HCT116 (cell line): ENCODE measurements at regions not wholly inside any gene's neighbourhood (a gene's known extent, or its start where the extent isn't known, plus 50 kb on each side); places are given as distances from the start of the nearest gene placed in this dataset.

Source experiments
- ATAC-seq: fragments of 200-7000 bp; cut with Tn5 transposase; 2 replicates; pipeline ENCODE4 v1.9.1; 2020; ENCODE audit warnings: mild to moderate bottlenecking, moderate library complexity
- BruUV-seq: library from RNA; stranded (reverse); fragments of 400-500 nt; replicated peaks from 2 replicates; lab custom pipeline; 2021; lab: Mats Ljungman, UMichigan
- CTCF ChIA-PET: fragments of 300-600 bp; sonication (Branson Sonifier 250); formaldehyde crosslinking; loops from one replicate; lab custom pipeline; 2021; ENCODE audit warnings: antibody characterized with exemption; lab: Charles Lee
- POLR2A ChIA-PET: fragments of 300-600, 350-600 bp; sonication (Branson Sonifier 250); formaldehyde crosslinking; loops from one replicate; lab custom pipeline; 2021; ENCODE audit warnings: antibody characterized with exemption; lab: Charles Lee
- RAD21 ChIA-PET, 2 experiments: fragments of 300-600 bp; sonication (Branson Sonifier 250); formaldehyde crosslinking; loops; one replicate each; lab custom pipeline; 2023; ENCODE audit warnings: low total read pairs in 2 of 2; ENCODE audit not compliant: uncharacterized antibody in 2 of 2, unreplicated experiment in 2 of 2, low non-redundant PET in 1 of 2; lab: Charles Lee
- DNase-seq: peaks from one replicate; pipeline ENCODE4 v3.0.0-alpha.2; 2010; ENCODE audit warnings: low read depth, low spot score
- H2AFZ ChIP-seq: fragments of 200-600 bp; shearing (Covaris generic), sonication (generic); 2 replicates; pipeline ENCODE4 v1.6.1; 2017; ENCODE audit warnings: low read depth, mixed run types, mixed read lengths, antibody characterized with exemption, low read length; ENCODE audit not compliant: poor library complexity, severe bottlenecking
- H3K27ac ChIP-seq: 2 replicates; pipeline ENCODE4 v1.5.1; 2012; ENCODE audit warnings: low read depth, low read length
- H3K27me3 ChIP-seq: fragments of 200-600 bp; sonication (generic); 2 replicates; pipeline ENCODE4 v1.6.1; 2016; ENCODE audit warnings: mixed run types, low read length, mixed read lengths; ENCODE audit not compliant: insufficient read depth
- H3K36me3 ChIP-seq, 2 experiments: fragments of 200-500 bp in 1 of 2; fragments of 200-600 bp in 1 of 2; sonication (Bioruptor generic) in 1 of 2; sonication (generic) in 1 of 2; 2 replicates each; pipeline versions ENCODE4 v1.5.1 to v1.6.1; 2014 to 2016; ENCODE audit warnings: low read length in 2 of 2, inconsistent platforms in 1 of 2, mixed read lengths in 1 of 2, mixed run types in 1 of 2; ENCODE audit not compliant: insufficient read depth in 2 of 2, control insufficient read depth in 1 of 2
- H3K4me1 ChIP-seq, 2 experiments: fragments of 200-600 bp in 1 of 2; sonication (generic) in 1 of 2; 2 replicates each; pipeline versions ENCODE4 v1.5.1 to v1.6.1; 2012 to 2017; ENCODE audit warnings: low read length in 2 of 2, inconsistent platforms in 1 of 2, mild to moderate bottlenecking in 1 of 2, mixed read lengths in 1 of 2, mixed run types in 1 of 2, moderate library complexity in 1 of 2; ENCODE audit not compliant: insufficient read depth in 2 of 2, control insufficient read depth in 1 of 2
- H3K4me2 ChIP-seq: fragments of 200-600 bp; sonication (generic); 2 replicates; pipeline ENCODE4 v1.6.1; 2017; ENCODE audit warnings: mixed run types, low read length, mixed read lengths
- H3K4me3 ChIP-seq, 2 experiments: fragments of 200-600 bp in 1 of 2; sonication (generic) in 1 of 2; replicated peaks in 1 of 2; 2 replicates each; pipeline ENCODE4 v1.5.1; 2011 to 2016; ENCODE audit warnings: low read length in 2 of 2, control low read depth in 1 of 2, low read depth in 1 of 2, mild to moderate bottlenecking in 1 of 2, mixed read lengths in 1 of 2, mixed run types in 1 of 2
- H3K79me2 ChIP-seq: fragments of 200-600 bp; sonication (generic); 2 replicates; pipeline ENCODE4 v1.6.1; 2017; ENCODE audit warnings: mild to moderate bottlenecking, mixed run types, low read length, moderate library complexity, mixed read lengths; ENCODE audit not compliant: insufficient read depth
- H3K9ac ChIP-seq: fragments of 200-600 bp; sonication (generic); 2 replicates; pipeline ENCODE4 v1.6.1; 2016; ENCODE audit warnings: low read length, mixed read lengths
- H3K9me2 ChIP-seq: fragments of 200-600 bp; sonication (generic), shearing (Covaris generic); 2 replicates; pipeline ENCODE4 v1.6.1; 2017; ENCODE audit warnings: mixed run types, mild to moderate bottlenecking, moderate library complexity; ENCODE audit not compliant: insufficient read depth
- H3K9me3 ChIP-seq, 2 experiments: fragments of 200-500 bp in 1 of 2; fragments of 200-600 bp in 1 of 2; sonication (Bioruptor generic) in 1 of 2; sonication (generic) in 1 of 2; 2 replicates each; pipeline ENCODE4 v1.6.1; 2014 to 2017; ENCODE audit warnings: low read length in 2 of 2, mixed read lengths in 2 of 2, inconsistent platforms in 1 of 2, low read depth in 1 of 2, mild to moderate bottlenecking in 1 of 2, mixed run types in 1 of 2, moderate library complexity in 1 of 2; ENCODE audit not compliant: control insufficient read depth in 1 of 2, insufficient read depth in 1 of 2
- H4K20me1 ChIP-seq: fragments of 200-600 bp; sonication (generic), shearing (Covaris generic); 2 replicates; pipeline ENCODE4 v1.6.1; 2017; ENCODE audit warnings: mixed run types, mild to moderate bottlenecking, moderate library complexity; ENCODE audit not compliant: insufficient read depth
- ATF3 ChIP-seq: IDR thresholded peaks from 2 replicates; pipeline ENCODE4 v1.6.1; 2012
- CEBPB ChIP-seq: IDR thresholded peaks from 2 replicates; pipeline ENCODE4 v1.6.1; 2012; ENCODE audit warnings: low read depth
- EGR1 ChIP-seq: IDR thresholded peaks from 2 replicates; pipeline ENCODE4 v1.6.1; 2012; ENCODE audit warnings: low read depth
- EZH2 ChIP-seq: fragments of 200-600 bp; sonication (generic); IDR thresholded peaks from 2 replicates; pipeline ENCODE4 v1.6.1; 2017; ENCODE audit warnings: antibody characterized with exemption, mixed run types
- MAX ChIP-seq: IDR thresholded peaks from 2 replicates; pipeline ENCODE4 v1.6.1; 2012
- SIN3A ChIP-seq: IDR thresholded peaks from 2 replicates; pipeline ENCODE4 v1.6.1; 2012; ENCODE audit warnings: low read depth
- YY1 ChIP-seq: IDR thresholded peaks from 2 replicates; pipeline ENCODE4 v1.6.1; 2011; ENCODE audit warnings: low read length, low read depth, moderate library complexity, mild to moderate bottlenecking; ENCODE audit not compliant: insufficient replicate concordance; ENCODE audit errors: extremely low read depth
- intact Hi-C: fragments of 100-400 bp; cut with micrococcal nuclease; formaldehyde crosslinking; loops from 2 replicates; pipeline ENCODE4 v1.10.0; 2022

- no peaks in the 10 kb centered on the region for H3K9me3 ChIP-seq
- H3K27me3 ChIP-seq = no peaks in the 10 kb centered on the region
- H3K27ac ChIP-seq = no peak overlapping the region
- H3K4me2 ChIP-seq = no peak overlapping the region
- no peaks in the 10 kb centered on the region for H3K36me3 ChIP-seq
- H3K79me2 ChIP-seq = no peaks in the 10 kb centered on the region
- H2AFZ ChIP-seq = no peak overlapping the region
- CTCF ChIA-PET = no interaction called here
- BruUV-seq = no TSS peak
- TF ChIP-seq MAX (no peak), CEBPB (no peak), EGR1 (no peak)
- no peak overlapping the region for H3K4me3 ChIP-seq
- H4K20me1 ChIP-seq = no peaks in the 10 kb centered on the region
- no peak overlapping the region for H3K9ac ChIP-seq
- RAD21 ChIA-PET = no interaction called here
- DNase-seq (no peak), ATAC-seq (no peak)
- intact Hi-C loops = no loop called here
- no peaks in the 10 kb centered on the region for H3K9me2 ChIP-seq
- POLR2A ChIA-PET = no interaction called here
- peaks cover 4 to 6% of the 10 kb centered on the region in 2 experiments; a peak in 2 of 4 replicates for H3K4me1 ChIP-seq
Observed at GRCh38 chr17:62887437-62887836, 78.6 kb upstream of the TANC2 start.

- ChIA-PET RAD21 (no interaction called here), POLR2A (no interaction called here), CTCF (no interaction called here)
- Histone ChIP-seq H3K4me2 (no peak overlapping the region), H3K9me2 (no peaks in the 10 kb centered on the region), H3K27me3 (no peaks in the 10 kb centered on the region), H3K79me2 (no peaks in the 10 kb centered on the region), H2AFZ (no peak overlapping the region), H3K9ac (no peak overlapping the region), H3K4me1 (no peaks in the 10 kb centered on the region), H3K27ac (no peak overlapping the region), H3K36me3 (no peaks in the 10 kb centered on the region), H4K20me1 (no peaks in the 10 kb centered on the region), H3K4me3 (no peak overlapping the region), H3K9me3 (no peaks in the 10 kb centered on the region)
- DNase-seq = no peak
- no peak for ATAC-seq
- TF ChIP-seq SIN3A = no peak
- no peak for TF ChIP-seq EZH2
- no peak for TF ChIP-seq YY1
- TF ChIP-seq ATF3 = no peak
- no TSS peak for BruUV-seq
- intact Hi-C loops = no loop called here
Observed at GRCh38 chr17:62884781-62885180, 76.7 kb upstream of the MARCHF10 start.
